ENCODE measurements at regions not wholly inside any gene's neighbourhood (a gene's known extent, or its start where the extent isn't known, plus 50 kb on each side); places are given as distances from the start of the nearest gene placed in this dataset.

DNA sequence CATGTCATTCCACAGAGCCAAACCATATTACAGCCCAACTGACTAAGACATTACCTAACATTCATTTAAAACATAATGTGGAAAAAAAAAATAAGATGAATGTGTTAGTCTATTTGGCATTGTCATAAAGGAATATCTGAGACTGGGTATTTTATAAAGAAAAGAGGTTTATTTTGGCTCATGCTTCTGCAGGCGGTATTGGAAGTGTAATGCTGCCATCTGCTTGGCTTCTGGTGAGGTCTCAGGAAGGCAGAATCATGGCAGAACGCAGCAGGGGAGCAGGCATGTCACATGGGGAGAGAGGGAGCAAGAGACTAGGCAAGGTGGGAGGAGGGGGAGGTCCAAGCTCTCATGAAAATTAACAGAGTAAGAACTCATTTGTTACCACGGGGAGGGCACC is 504.8 kb upstream of the LRATD1 start:
- no peak for TF ChIP-seq CTCF (IDR thresholded peaks at IDR 0.05; ENCODE audit: low read depth, low read length)
- DNase-seq (ENCODE audit: low read depth, low spot score): no peak
- in situ Hi-C loops (cut with HindIII; ENCODE audit: low sequenced_read_pairs): no loop called here

GRCh38 chr2:14132386-14132785 is 500.1 kb upstream of the LRATD1 start:
- in situ Hi-C loops (cut with HindIII; ENCODE audit: low sequenced_read_pairs): no loop called here
- no peak overlapping the region for H3K4me3 ChIP-seq (ENCODE audit: low read depth, low read length)
- no peak for DNase-seq (ENCODE audit: low read depth, low spot score)
- TF ChIP-seq CTCF (IDR thresholded peaks at IDR 0.05; ENCODE audit: low read depth, low read length): no peak

More for the DNA sequence above, 504.8 kb upstream of the LRATD1 start:
- H3K4me3 ChIP-seq (ENCODE audit: low read depth, low read length): no peak overlapping the region

GRCh38 chr2:14134771-14135170 is 497.7 kb upstream of the LRATD1 start:
- no peak overlapping the region for H3K4me3 ChIP-seq (ENCODE audit: low read depth, low read length)
- no peak for TF ChIP-seq CTCF (IDR thresholded peaks at IDR 0.05; ENCODE audit: low read depth, low read length)
- in situ Hi-C loops (cut with HindIII; ENCODE audit: low sequenced_read_pairs): no loop called here
- no peak for DNase-seq (ENCODE audit: low read depth, low spot score)

GRCh38 chr2:14136030-14136429 is 496.5 kb upstream of the LRATD1 start:
- in situ Hi-C loops (cut with HindIII; ENCODE audit: low sequenced_read_pairs): no loop called here
- no peak for TF ChIP-seq CTCF (IDR thresholded peaks at IDR 0.05; ENCODE audit: low read depth, low read length)
- DNase-seq (ENCODE audit: low read depth, low spot score): no peak
- no peak overlapping the region for H3K4me3 ChIP-seq (ENCODE audit: low read depth, low read length)

DNA sequence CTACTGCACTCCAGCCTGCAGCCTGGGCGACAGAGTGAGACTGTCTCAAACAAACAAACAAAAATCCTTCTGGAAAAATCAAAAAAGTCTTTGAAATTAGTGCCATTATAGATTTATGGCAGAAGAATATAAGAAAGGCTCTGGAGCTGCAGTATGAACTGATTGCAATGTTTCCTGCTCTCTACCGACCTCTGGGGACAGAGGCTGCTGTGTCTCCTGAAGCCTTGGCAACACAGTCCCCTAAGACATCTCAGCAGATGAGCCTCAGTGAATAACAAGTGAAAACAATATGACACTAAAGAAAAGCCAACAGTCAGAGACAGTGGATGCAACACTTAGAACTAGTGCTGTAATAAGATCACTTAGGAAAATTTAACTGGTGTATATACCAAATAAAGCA is 494.9 kb upstream of the LRATD1 start:
- in situ Hi-C loops (cut with HindIII; ENCODE audit: low sequenced_read_pairs): no loop called here
- H3K4me3 ChIP-seq (ENCODE audit: low read depth, low read length): no peak overlapping the region
- peak; percentile 7 for TF ChIP-seq CTCF (IDR thresholded peaks at IDR 0.05; ENCODE audit: low read depth, low read length)
- DNase-seq (ENCODE audit: low read depth, low spot score): no peak

- DNase-seq (ENCODE audit: low read depth, low spot score): no peak
- no peak for TF ChIP-seq CTCF (IDR thresholded peaks at IDR 0.05; ENCODE audit: low read depth, low read length)
- in situ Hi-C loops (cut with HindIII; ENCODE audit: low sequenced_read_pairs): no loop called here
- H3K4me3 ChIP-seq (ENCODE audit: low read depth, low read length): no peak overlapping the region
Observed at GRCh38 chr2:14140009-14140550, 492.4 kb upstream of the LRATD1 start.

GRCh38 chr2:14143435-14143834 is 489.1 kb upstream of the LRATD1 start:
- TF ChIP-seq CTCF (IDR thresholded peaks at IDR 0.05; ENCODE audit: low read depth, low read length): no peak

More at GRCh38 chr2:14143435-14143834, 489.1 kb upstream of the LRATD1 start:
- in situ Hi-C loops (cut with HindIII; ENCODE audit: low sequenced_read_pairs): no loop called here
- no peak for DNase-seq (ENCODE audit: low read depth, low spot score)
- no peak overlapping the region for H3K4me3 ChIP-seq (ENCODE audit: low read depth, low read length)

Measured in astrocyte of the spinal cord (primary cell).